K562 (cell line): ENCODE measurements at regions not wholly inside any gene's neighbourhood (a gene's known extent, or its start where the extent isn't known, plus 50 kb on each side); places are given as distances from the start of the nearest gene placed in this dataset.

Experiments
- ATAC-seq: fragments of 200-7000 bp; cut with Tn5 transposase; 3 replicates; pipeline ENCODE4 v1.9.1; 2020; ENCODE audit warnings: moderate library complexity
- BruUV-seq: library from RNA; stranded (reverse); fragments of 400-500 nt; replicated peaks from 2 replicates; lab custom pipeline; 2021; lab: Mats Ljungman, UMichigan
- CTCF ChIA-PET: fragments of 300-600 bp; formaldehyde crosslinking; extraction: SDS; loops from one replicate; lab custom pipeline; 2021; ENCODE audit warnings: low intra/inter-chr PET ratio; lab: Yijun Ruan, JAX
- POLR2A ChIA-PET: fragments of 300-600, 350-650 bp; sonication (Branson Sonifier 250); formaldehyde crosslinking; extraction: SDS; loops from one replicate; lab custom pipeline; 2021; ENCODE audit warnings: antibody characterized with exemption, inconsistent platforms; lab: Yijun Ruan, JAX
- DNase-seq, 4 experiments: peaks; one replicate each; pipeline versions ENCODE4 v3.0.0 to v3.0.0-alpha.2; 2011 to 2018; ENCODE audit warnings: low spot score in 3 of 4, mixed read lengths in 3 of 4; ENCODE audit errors: extremely low read depth in 1 of 4
- FAIRE-seq: peaks from 2 replicates; lab custom pipeline; 2011; peaks lifted over from hg19 to GRCh38; lab: Jason Lieb, UNC
- H2AFZ ChIP-seq: 2 replicates; pipeline ENCODE4 v1.6.0; 2011; ENCODE audit warnings: low read depth, low read length, control low read depth, inconsistent platforms
- H3K27ac ChIP-seq: fragments of 200-600 bp; 3 replicates; pipeline ENCODE4 v1.8.0; 2011; ENCODE audit warnings: low read depth, mild to moderate bottlenecking, control low read depth, inconsistent platforms, low read length, moderate library complexity, mixed read lengths; ENCODE audit errors: extremely low read depth
- H3K27me3 ChIP-seq, 2 experiments: fragments of 300-600 bp in 1 of 2; 2 replicates in 1 of 2; 3 replicates in 1 of 2; pipeline versions ENCODE4 v1.6.0 to v1.8.0; 2011; ENCODE audit warnings: inconsistent platforms in 2 of 2, low read length in 2 of 2, mild to moderate bottlenecking in 1 of 2, mixed read lengths in 1 of 2, moderate library complexity in 1 of 2; ENCODE audit not compliant: control insufficient read depth in 2 of 2, insufficient read depth in 2 of 2
- H3K36me3 ChIP-seq: fragments of 300-600 bp; 3 replicates; pipeline ENCODE4 v1.8.0; 2011; ENCODE audit warnings: mild to moderate bottlenecking, low read length, inconsistent platforms; ENCODE audit not compliant: control insufficient read depth, insufficient read depth
- H3K4me1 ChIP-seq, 2 experiments: fragments of 200-600 bp in 1 of 2; replicated peaks in 1 of 2; 2 replicates in 1 of 2; 3 replicates in 1 of 2; pipeline versions ENCODE4 v1.5.1 to v1.8.0; 2011; ENCODE audit warnings: inconsistent platforms in 2 of 2, low read length in 2 of 2, mild to moderate bottlenecking in 1 of 2, mixed read lengths in 1 of 2, moderate library complexity in 1 of 2; ENCODE audit not compliant: control insufficient read depth in 2 of 2, insufficient read depth in 2 of 2
- H3K4me2 ChIP-seq: 2 replicates; pipeline ENCODE4 v1.6.1; 2011; ENCODE audit warnings: low read length, control low read depth, inconsistent platforms, mixed read lengths; ENCODE audit not compliant: insufficient read depth
- H3K4me3 ChIP-seq: fragments of 200-600 bp; sonication (generic), shearing (Covaris generic); 2 replicates; pipeline ENCODE4 v1.5.1; 2016; ENCODE audit warnings: control low read depth, inconsistent platforms
- H3K79me2 ChIP-seq: fragments of 200-600 bp; 3 replicates; pipeline ENCODE4 v1.8.0; 2011; ENCODE audit warnings: low read length, inconsistent platforms; ENCODE audit not compliant: control insufficient read depth, insufficient read depth
- H3K9ac ChIP-seq, 2 experiments: 2 replicates each; pipeline versions ENCODE4 v1.6.0 to v1.6.1; 2011; ENCODE audit warnings: low read depth in 2 of 2, low read length in 2 of 2, control low read depth in 1 of 2, inconsistent platforms in 1 of 2, mild to moderate bottlenecking in 1 of 2, mixed read lengths in 1 of 2; ENCODE audit not compliant: insufficient read depth in 1 of 2
- H3K9me1 ChIP-seq: one replicate; pipeline ENCODE4 v1.6.0; 2011; ENCODE audit warnings: inconsistent platforms, mild to moderate bottlenecking, low read length, moderate library complexity; ENCODE audit not compliant: control insufficient read depth, insufficient read depth
- H3K9me3 ChIP-seq: replicated peaks from 2 replicates; pipeline ENCODE4 v1.5.1; 2011; ENCODE audit warnings: low read depth, low read length, inconsistent platforms; ENCODE audit not compliant: control insufficient read depth, insufficient read depth
- H4K20me1 ChIP-seq: replicated peaks from 2 replicates; pipeline ENCODE4 v1.6.1; 2011; ENCODE audit warnings: low read length, inconsistent platforms, mixed read lengths; ENCODE audit not compliant: control insufficient read depth, insufficient read depth
- BCL6 ChIP-seq: fragments of 250-450 bp; sonication (Bioruptor Pico); IDR thresholded peaks from 2 replicates; pipeline ENCODE4 v1.4.0; 2020
- KAT7 ChIP-seq: sonication (generic); formaldehyde crosslinking; IDR thresholded peaks from 2 replicates; pipeline ENCODE4 v1.8.0; 2022; ENCODE audit warnings: missing genetic modification reagents, mild to moderate bottlenecking, borderline replicate concordance
- MED1 ChIP-seq: sonication (generic); formaldehyde crosslinking; IDR thresholded peaks from 2 replicates; pipeline ENCODE4 v1.8.1; 2023; ENCODE audit warnings: missing genetic modification reagents, borderline replicate concordance
- SMC3 ChIP-seq: conservative IDR thresholded peaks from 2 replicates; pipeline ENCODE4 v1.6.1; 2011; ENCODE audit warnings: low read depth, low read length, improper control_type of control experiment; ENCODE audit not compliant: insufficient read depth
- ZFP36 ChIP-seq: fragments of 150-350 bp; IDR thresholded peaks from 2 replicates; pipeline ENCODE4 v1.6.1; 2018; ENCODE audit warnings: low read length, low read depth; ENCODE audit not compliant: partially characterized antibody
- ZKSCAN8 ChIP-seq: fragments of 200-800 bp; sonication (Bioruptor generic); IDR thresholded peaks from 2 replicates; pipeline ENCODE4 v1.6.1; 2016; ENCODE audit warnings: missing genetic modification characterization, missing compliant biosample characterization
- ZNF212 ChIP-seq: fragments of 450-650 bp; formaldehyde crosslinking; IDR thresholded peaks from 2 replicates; pipeline ENCODE4 v1.4.0; 2020; ENCODE audit warnings: mild to moderate bottlenecking
- ZNF347 ChIP-seq: fragments of 450-650 bp; formaldehyde crosslinking; IDR thresholded peaks from 2 replicates; pipeline ENCODE4 v1.4.0; 2020; ENCODE audit warnings: low read depth, mild to moderate bottlenecking, moderate library complexity
- WGBS: fragments of 100-300 bp; shearing (Covaris generic); methylation state at CpG from one replicate; pipeline ENCODE4 v1.1.6; 2016; ENCODE audit warnings: low coverage, mixed read lengths; ENCODE audit not compliant: insufficient coverage; ENCODE audit errors: missing lambda C conversion rate; 5-methylcytosine and 5-hydroxymethylcytosine counted together
- in situ Hi-C: fragments of 300-500 bp; cut with MboI; formaldehyde crosslinking; loops from 4 replicates; pipeline ENCODE4 v1.15.0; 2018; ENCODE audit warnings: inconsistent platforms, mixed read lengths
- intact Hi-C: fragments of 100-400 bp; cut with micrococcal nuclease; formaldehyde crosslinking; loops from 2 replicates; pipeline ENCODE4 v1.14.2; 2022
- TF ChIP-seq, protein P1 (sequence below): sonication (generic); formaldehyde crosslinking; IDR thresholded peaks from 2 replicates; pipeline ENCODE4 v1.8.1; 2023; ENCODE audit warnings: mild to moderate bottlenecking, missing genetic modification reagents
- TF ChIP-seq, protein P2 (sequence below): sonication (generic); formaldehyde crosslinking; IDR thresholded peaks from 2 replicates; pipeline ENCODE4 v1.8.1; 2023; ENCODE audit warnings: mild to moderate bottlenecking, missing genetic modification reagents, moderate library complexity
- TF ChIP-seq, protein P3 (sequence below): fragments of 450-650 bp; conservative IDR thresholded peaks from 2 replicates; pipeline ENCODE4 v1.6.1; 2016; ENCODE audit warnings: missing genetic modification characterization, low read depth, mild to moderate bottlenecking, control low read depth, missing compliant biosample characterization

DNA sequence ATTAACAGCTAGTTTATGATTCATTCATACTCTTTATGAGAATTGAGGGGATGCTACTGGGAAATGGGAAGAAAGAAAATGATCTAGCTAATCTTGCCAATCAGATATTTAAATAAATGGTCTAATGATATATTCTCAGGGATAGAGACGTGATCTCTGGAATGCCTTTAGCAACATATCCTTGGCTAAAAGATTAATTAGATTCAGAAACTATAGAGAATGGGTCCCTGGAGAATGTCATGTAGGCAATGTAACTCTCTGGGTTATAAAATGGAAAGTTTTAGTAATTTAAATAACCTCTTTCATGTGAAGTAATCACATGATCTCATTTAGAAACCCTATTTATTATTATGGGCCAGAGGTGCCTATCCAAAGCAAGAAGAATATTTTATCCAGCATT is 771.0 kb upstream of the CDH2 start:
- no peak overlapping the region for H3K27ac ChIP-seq
- H4K20me1 ChIP-seq = no peaks in the 10 kb centered on the region
- in situ Hi-C loops (no loop called here), intact Hi-C loops (no loop called here)
- POLR2A ChIA-PET = no interaction called here
- H3K4me2 ChIP-seq = no peak overlapping the region
- no TSS peak for BruUV-seq
- no peaks in the 10 kb centered on the region for H3K27me3 ChIP-seq
- H3K9me1 ChIP-seq = no peaks in the 10 kb centered on the region
- H3K9ac ChIP-seq = no peak overlapping the region
- ATAC-seq (no peak), DNase-seq (no peak), FAIRE-seq (no peak)
- no peak overlapping the region for H2AFZ ChIP-seq
- CTCF ChIA-PET = no interaction called here
- no peaks in the 10 kb centered on the region for H3K4me1 ChIP-seq
- 0 out of 2 replicates have a peak, but pooled peaks cover 2% of the 10 kb centered on the region for H3K9me3 ChIP-seq
- no peak overlapping the region for H3K4me3 ChIP-seq
- no peaks in the 10 kb centered on the region for H3K36me3 ChIP-seq
- H3K79me2 ChIP-seq = no peaks in the 10 kb centered on the region
- WGBS = 6% methylated on average over 1 of the region's 1 CpG
- TF ChIP-seq ZNF212 (no peak), BCL6 (CRISPR knock-in tag) (no peak), KAT7 (CRISPR knock-in tag) (no peak), ZFP36 (no peak), ZNF347 (CRISPR knock-in tag) (no peak), MED1 (CRISPR knock-in tag) (no peak), ZKSCAN8 (CRISPR knock-in tag) (no peak), SMC3 (no peak)
- TF ChIP-seq, protein P1, sequence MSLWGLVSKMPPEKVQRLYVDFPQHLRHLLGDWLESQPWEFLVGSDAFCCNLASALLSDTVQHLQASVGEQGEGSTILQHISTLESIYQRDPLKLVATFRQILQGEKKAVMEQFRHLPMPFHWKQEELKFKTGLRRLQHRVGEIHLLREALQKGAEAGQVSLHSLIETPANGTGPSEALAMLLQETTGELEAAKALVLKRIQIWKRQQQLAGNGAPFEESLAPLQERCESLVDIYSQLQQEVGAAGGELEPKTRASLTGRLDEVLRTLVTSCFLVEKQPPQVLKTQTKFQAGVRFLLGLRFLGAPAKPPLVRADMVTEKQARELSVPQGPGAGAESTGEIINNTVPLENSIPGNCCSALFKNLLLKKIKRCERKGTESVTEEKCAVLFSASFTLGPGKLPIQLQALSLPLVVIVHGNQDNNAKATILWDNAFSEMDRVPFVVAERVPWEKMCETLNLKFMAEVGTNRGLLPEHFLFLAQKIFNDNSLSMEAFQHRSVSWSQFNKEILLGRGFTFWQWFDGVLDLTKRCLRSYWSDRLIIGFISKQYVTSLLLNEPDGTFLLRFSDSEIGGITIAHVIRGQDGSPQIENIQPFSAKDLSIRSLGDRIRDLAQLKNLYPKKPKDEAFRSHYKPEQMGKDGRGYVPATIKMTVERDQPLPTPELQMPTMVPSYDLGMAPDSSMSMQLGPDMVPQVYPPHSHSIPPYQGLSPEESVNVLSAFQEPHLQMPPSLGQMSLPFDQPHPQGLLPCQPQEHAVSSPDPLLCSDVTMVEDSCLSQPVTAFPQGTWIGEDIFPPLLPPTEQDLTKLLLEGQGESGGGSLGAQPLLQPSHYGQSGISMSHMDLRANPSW (CRISPR knock-in tag) = no peak
- TF ChIP-seq, protein P2, sequence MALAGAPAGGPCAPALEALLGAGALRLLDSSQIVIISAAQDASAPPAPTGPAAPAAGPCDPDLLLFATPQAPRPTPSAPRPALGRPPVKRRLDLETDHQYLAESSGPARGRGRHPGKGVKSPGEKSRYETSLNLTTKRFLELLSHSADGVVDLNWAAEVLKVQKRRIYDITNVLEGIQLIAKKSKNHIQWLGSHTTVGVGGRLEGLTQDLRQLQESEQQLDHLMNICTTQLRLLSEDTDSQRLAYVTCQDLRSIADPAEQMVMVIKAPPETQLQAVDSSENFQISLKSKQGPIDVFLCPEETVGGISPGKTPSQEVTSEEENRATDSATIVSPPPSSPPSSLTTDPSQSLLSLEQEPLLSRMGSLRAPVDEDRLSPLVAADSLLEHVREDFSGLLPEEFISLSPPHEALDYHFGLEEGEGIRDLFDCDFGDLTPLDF (CRISPR knock-in tag) = no peak
- TF ChIP-seq, protein P3, sequence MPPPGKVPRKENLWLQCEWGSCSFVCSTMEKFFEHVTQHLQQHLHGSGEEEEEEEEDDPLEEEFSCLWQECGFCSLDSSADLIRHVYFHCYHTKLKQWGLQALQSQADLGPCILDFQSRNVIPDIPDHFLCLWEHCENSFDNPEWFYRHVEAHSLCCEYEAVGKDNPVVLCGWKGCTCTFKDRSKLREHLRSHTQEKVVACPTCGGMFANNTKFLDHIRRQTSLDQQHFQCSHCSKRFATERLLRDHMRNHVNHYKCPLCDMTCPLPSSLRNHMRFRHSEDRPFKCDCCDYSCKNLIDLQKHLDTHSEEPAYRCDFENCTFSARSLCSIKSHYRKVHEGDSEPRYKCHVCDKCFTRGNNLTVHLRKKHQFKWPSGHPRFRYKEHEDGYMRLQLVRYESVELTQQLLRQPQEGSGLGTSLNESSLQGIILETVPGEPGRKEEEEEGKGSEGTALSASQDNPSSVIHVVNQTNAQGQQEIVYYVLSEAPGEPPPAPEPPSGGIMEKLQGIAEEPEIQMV (tag) = no peak
